ENCODE measurements at regions not wholly inside any gene's neighbourhood (a gene's known extent, or its start where the extent isn't known, plus 50 kb on each side); places are given as distances from the start of the nearest gene placed in this dataset.

DNA sequence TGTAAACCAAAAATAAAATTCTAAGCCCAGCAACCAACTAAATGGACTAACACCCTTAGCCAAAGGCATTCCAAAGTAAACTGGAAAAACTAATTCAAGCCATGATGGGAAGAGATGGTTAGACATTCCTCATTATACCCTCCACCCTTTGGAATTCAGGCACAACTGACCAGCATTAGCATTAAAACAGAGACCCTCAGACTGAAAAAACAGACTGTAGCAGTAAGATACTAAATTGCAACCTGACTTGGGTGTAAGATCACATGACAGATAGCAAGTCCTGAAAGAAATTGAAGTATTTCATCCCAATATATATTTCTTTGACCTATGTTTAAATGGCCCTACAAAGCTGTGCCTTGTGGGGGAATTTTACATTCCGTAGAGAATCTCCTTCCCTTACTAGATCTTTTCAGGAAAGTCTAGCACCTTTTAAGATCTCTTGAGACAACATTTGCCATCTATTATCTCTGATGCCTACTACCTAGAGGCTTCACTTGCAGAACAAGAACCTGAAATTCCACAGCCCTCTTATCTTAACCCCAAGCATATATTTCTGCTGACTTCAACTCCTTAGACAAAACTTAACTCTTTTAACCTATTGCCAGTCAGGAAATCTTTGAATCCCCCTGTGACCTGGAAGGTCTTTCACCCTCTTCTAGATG, 750.2 kb upstream of the IGFBP3 start:
- Histone ChIP-seq H3K4me3 (ENCODE audit: low read length) (no peak overlapping the region), H3K27ac (ENCODE audit: low read length) (no peak overlapping the region), H3K4me1 (ENCODE audit: control insufficient read depth, insufficient read depth, low read length) (no peaks in the 10 kb centered on the region), H3K9me3 (ENCODE audit: control insufficient read depth, insufficient read depth, low read length) (no peaks in the 10 kb centered on the region), H3K27me3 (ENCODE audit: control insufficient read depth, insufficient read depth, low read length) (no peaks in the 10 kb centered on the region), H3K36me3 (ENCODE audit: control insufficient read depth, insufficient read depth, low read length) (no peaks in the 10 kb centered on the region)
- Mint-ChIP-seq H3K27ac (no peak overlapping the region), H3K4me3 (no peak overlapping the region), H3K27me3 (ENCODE audit: low read depth in 2 of 2) (no peaks in the 10 kb centered on the region), H3K36me3 (no peaks in the 10 kb centered on the region), H3K9me3 (peaks cover 4 to 11% of the 10 kb centered on the region in 2 donors), H3K4me1 (no peaks in the 10 kb centered on the region)
- TF ChIP-seq CTCF (IDR thresholded peaks at IDR 0.05), result no peak
- intact Hi-C loops (cut with micrococcal nuclease), result no loop called here
- ATAC-seq (no peak), DNase-seq (no peak)
- 92% methylated on average over 1 of the region's 1 CpG for WGBS (ENCODE audit: insufficient coverage)

DNA sequence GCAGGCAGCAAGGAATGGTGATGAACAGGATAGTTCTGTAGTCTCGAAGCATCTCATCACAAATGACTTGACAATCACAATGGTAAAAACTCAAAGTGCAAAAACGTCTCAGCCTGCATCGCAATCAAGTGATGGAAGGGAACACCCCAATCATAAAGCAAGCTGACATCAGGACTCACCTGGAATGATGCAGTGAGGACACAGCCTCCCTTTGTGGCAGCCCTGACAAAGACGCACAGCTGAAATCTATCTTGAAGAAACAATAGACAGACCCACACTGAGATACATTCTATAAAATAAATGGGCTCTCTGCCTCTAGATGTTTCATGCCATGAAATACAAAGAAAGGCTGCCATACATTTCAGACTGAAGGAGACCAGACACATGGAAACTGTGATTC, 748.0 kb upstream of the IGFBP3 start:
- 94% methylated on average over 4 of the region's 4 CpGs for WGBS (ENCODE audit: insufficient coverage)
- H3K36me3 ChIP-seq (ENCODE audit: control insufficient read depth, insufficient read depth, low read length), result no peaks in the 10 kb centered on the region
- H3K9me3 ChIP-seq (ENCODE audit: control insufficient read depth, insufficient read depth, low read length), result peaks cover 3% of the 10 kb centered on the region
- no peaks in the 10 kb centered on the region for H3K27me3 ChIP-seq (ENCODE audit: control insufficient read depth, insufficient read depth, low read length)
- no peak overlapping the region for H3K27ac ChIP-seq (ENCODE audit: low read length)
- no peak for TF ChIP-seq CTCF (IDR thresholded peaks at IDR 0.05)
- no peak overlapping the region for H3K4me3 Mint-ChIP-seq
- DNase-seq (no peak), ATAC-seq (no peak)
- intact Hi-C loops (cut with micrococcal nuclease), result no loop called here
- no peaks in the 10 kb centered on the region for H3K4me1 ChIP-seq (ENCODE audit: control insufficient read depth, insufficient read depth, low read length)
- H3K27me3 Mint-ChIP-seq (ENCODE audit: low read depth in 2 of 2), result no peaks in the 10 kb centered on the region
- no peaks in the 10 kb centered on the region for H3K4me1 Mint-ChIP-seq
- H3K36me3 Mint-ChIP-seq, result no peaks in the 10 kb centered on the region
- H3K27ac Mint-ChIP-seq, result no peak overlapping the region
- H3K9me3 Mint-ChIP-seq, result peaks cover 5 to 16% of the 10 kb centered on the region in 2 donors
- H3K4me3 ChIP-seq (ENCODE audit: low read length), result no peak overlapping the region

- ATAC-seq, result no peak
- no peak for TF ChIP-seq CTCF (IDR thresholded peaks at IDR 0.05)
- 77% methylated on average over 1 of the region's 1 CpG for WGBS (ENCODE audit: insufficient coverage)
Measured at GRCh38 chr7:46664453-46664852, 743.4 kb upstream of the IGFBP3 start.

DNA sequence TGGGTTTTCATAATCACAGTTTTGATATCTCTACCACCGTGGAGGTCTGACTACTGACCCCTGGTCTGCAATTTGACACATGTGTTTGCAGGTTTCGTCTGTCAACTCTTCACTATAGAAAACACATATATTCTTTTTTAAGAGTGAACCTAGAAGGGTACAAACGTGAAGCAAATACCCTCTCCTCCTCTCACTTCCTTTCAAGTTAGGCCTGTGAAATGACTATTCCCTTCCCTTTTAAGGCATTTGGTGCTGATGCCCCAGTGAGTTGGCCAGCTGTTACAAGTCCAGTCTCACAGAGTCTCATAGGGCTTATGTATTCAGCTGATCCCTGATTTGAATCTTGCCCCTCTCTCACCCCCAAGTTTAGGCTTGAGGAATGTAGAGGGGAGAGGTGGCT, 742.0 kb upstream of the IGFBP3 start:
- no peak overlapping the region for H3K27ac Mint-ChIP-seq
- no peak overlapping the region for H3K27ac ChIP-seq (ENCODE audit: low read length)
- 58% methylated on average over 3 of the region's 3 CpGs for WGBS (ENCODE audit: insufficient coverage)
- no peak for DNase-seq
- no peaks in the 10 kb centered on the region for H3K36me3 Mint-ChIP-seq
- intact Hi-C loops (cut with micrococcal nuclease), result no loop called here
- peaks cover 3% of the 10 kb centered on the region for H3K9me3 ChIP-seq (ENCODE audit: control insufficient read depth, insufficient read depth, low read length)
- H3K4me3 Mint-ChIP-seq, result no peak overlapping the region
- H3K36me3 ChIP-seq (ENCODE audit: control insufficient read depth, insufficient read depth, low read length), result no peaks in the 10 kb centered on the region
- no peak overlapping the region for H3K4me3 ChIP-seq (ENCODE audit: low read length)
- no peaks in the 10 kb centered on the region for H3K4me1 Mint-ChIP-seq
- H3K27me3 ChIP-seq (ENCODE audit: control insufficient read depth, insufficient read depth, low read length), result no peaks in the 10 kb centered on the region
- peaks cover 6 to 11% of the 10 kb centered on the region in 2 donors for H3K9me3 Mint-ChIP-seq
- TF ChIP-seq CTCF (IDR thresholded peaks at IDR 0.05), result no peak
- ATAC-seq, result no peak
- H3K27me3 Mint-ChIP-seq (ENCODE audit: low read depth in 2 of 2), result no peaks in the 10 kb centered on the region
- no peaks in the 10 kb centered on the region for H3K4me1 ChIP-seq (ENCODE audit: control insufficient read depth, insufficient read depth, low read length)

More at GRCh38 chr7:46664453-46664852, 743.4 kb upstream of the IGFBP3 start:
- H3K9me3 Mint-ChIP-seq, result peaks cover 4 to 15% of the 10 kb centered on the region in 2 donors
- Histone ChIP-seq H3K4me1 (ENCODE audit: control insufficient read depth, insufficient read depth, low read length) (no peaks in the 10 kb centered on the region), H3K27me3 (ENCODE audit: control insufficient read depth, insufficient read depth, low read length) (no peaks in the 10 kb centered on the region), H3K36me3 (ENCODE audit: control insufficient read depth, insufficient read depth, low read length) (no peaks in the 10 kb centered on the region), H3K9me3 (ENCODE audit: control insufficient read depth, insufficient read depth, low read length) (peaks cover 3% of the 10 kb centered on the region), H3K27ac (ENCODE audit: low read length) (no peak overlapping the region), H3K4me3 (ENCODE audit: low read length) (no peak overlapping the region)
- no peaks in the 10 kb centered on the region for H3K27me3 Mint-ChIP-seq (ENCODE audit: low read depth in 2 of 2)
- no peaks in the 10 kb centered on the region for H3K4me1 Mint-ChIP-seq
- no peaks in the 10 kb centered on the region for H3K36me3 Mint-ChIP-seq
- H3K4me3 Mint-ChIP-seq, result no peak overlapping the region
- DNase-seq, result no peak
- H3K27ac Mint-ChIP-seq, result no peak overlapping the region
- intact Hi-C loops (cut with micrococcal nuclease), result no loop called here

All from natural killer cell (primary cell).